Spleen (tissue), 7 donors: ENCODE measurements at regions not wholly inside any gene's neighbourhood (a gene's known extent, or its start where the extent isn't known, plus 50 kb on each side); places are given as distances from the start of the nearest gene placed in this dataset.

ENCODE experiments used
- POLR2A ChIP-seq, 3 donors: fragments of 450-650 bp; IDR thresholded peaks; one replicate each; pipeline ENCODE4 v1.5.1; 2017; ENCODE audit warnings: antibody characterized with exemption in 3 of 3, mild to moderate bottlenecking in 1 of 3
- TF ChIP-seq, protein P1 (sequence below), 11 experiments: fragments of 200-600 bp in 7 of 11; fragments of 450-650 bp in 4 of 11; sonication (generic) in 4 of 11; IDR thresholded peaks in 8 of 11; conservative IDR thresholded peaks in 3 of 11; 1 replicate in 7 of 11; 2 replicates in 4 of 11; pipeline versions ENCODE4 v1.4.0 to v1.8.0; 2016 to 2021; ENCODE audit warnings: antibody characterized with exemption in 11 of 11, inconsistent platforms in 4 of 11, mild to moderate bottlenecking in 1 of 11
- donor health status: DM: no; HTN: no; CAD: no; lungs with moderate emphysema.
- donor health status: DM: no; HTN: no; CAD: no.
- donor health status: DM: no; HTN: no; CAD: no.

DNA sequence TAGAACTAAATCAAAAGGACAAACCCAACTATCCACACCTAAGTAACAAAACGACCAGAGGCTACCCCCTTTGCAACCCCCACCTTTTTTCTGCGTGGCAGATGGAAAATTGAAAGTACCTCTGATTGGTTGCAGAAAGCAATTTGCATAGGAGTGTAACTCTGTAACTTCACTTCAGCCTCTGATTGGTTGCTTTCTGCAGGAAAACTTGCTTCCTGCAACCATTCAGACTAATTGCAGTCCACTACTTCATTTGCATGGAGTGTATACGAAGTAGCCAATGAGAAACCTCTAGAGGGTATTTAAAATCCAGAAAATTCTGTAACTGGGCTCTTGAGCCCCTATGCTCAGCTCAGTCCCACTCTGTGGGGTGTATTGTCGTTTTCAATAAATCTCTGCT is 129.1 kb upstream of the OLIG3 start:
- TF ChIP-seq, protein P1, sequence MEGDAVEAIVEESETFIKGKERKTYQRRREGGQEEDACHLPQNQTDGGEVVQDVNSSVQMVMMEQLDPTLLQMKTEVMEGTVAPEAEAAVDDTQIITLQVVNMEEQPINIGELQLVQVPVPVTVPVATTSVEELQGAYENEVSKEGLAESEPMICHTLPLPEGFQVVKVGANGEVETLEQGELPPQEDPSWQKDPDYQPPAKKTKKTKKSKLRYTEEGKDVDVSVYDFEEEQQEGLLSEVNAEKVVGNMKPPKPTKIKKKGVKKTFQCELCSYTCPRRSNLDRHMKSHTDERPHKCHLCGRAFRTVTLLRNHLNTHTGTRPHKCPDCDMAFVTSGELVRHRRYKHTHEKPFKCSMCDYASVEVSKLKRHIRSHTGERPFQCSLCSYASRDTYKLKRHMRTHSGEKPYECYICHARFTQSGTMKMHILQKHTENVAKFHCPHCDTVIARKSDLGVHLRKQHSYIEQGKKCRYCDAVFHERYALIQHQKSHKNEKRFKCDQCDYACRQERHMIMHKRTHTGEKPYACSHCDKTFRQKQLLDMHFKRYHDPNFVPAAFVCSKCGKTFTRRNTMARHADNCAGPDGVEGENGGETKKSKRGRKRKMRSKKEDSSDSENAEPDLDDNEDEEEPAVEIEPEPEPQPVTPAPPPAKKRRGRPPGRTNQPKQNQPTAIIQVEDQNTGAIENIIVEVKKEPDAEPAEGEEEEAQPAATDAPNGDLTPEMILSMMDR (IDR thresholded peaks at IDR 0.05 in 8 of 11, conservative IDR thresholded peaks at IDR 0.05 in 3 of 11) = no peak
- no peak for TF ChIP-seq POLR2A (IDR thresholded peaks at IDR 0.05)
